GM18508 (cell line): ENCODE measurements at regions not wholly inside any gene's neighbourhood (a gene's known extent, or its start where the extent isn't known, plus 50 kb on each side); places are given as distances from the start of the nearest gene placed in this dataset.

Source experiments
- ATAC-seq: cut with Tn5 transposase; IDR thresholded peaks from one replicate; pipeline ENCODE4 v1.9.1; 2021; ENCODE audit warnings: moderate number of reproducible peaks; ENCODE audit not compliant: insufficient read depth, unreplicated experiment

DNA sequence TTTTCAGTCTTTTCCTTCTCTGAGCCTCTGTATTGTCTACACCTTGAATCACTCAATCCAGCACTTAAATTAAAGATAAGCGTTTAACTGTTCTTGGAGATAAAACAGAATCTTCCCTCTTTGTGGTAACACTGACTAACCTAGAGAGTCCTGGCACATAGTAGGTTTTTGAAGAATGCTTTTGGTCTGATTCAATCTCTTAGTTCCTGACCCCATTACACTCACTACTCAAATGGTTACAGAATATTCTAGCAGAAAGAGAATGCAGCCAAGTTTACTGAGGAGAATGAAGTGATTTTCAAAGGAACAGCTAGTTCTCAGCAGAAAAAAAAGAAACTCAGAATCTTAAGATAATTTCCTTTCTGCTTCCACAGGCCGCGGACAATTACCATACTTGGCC, 309.2 kb upstream of the PRMT6 start:
- no peak for ATAC-seq

DNA sequence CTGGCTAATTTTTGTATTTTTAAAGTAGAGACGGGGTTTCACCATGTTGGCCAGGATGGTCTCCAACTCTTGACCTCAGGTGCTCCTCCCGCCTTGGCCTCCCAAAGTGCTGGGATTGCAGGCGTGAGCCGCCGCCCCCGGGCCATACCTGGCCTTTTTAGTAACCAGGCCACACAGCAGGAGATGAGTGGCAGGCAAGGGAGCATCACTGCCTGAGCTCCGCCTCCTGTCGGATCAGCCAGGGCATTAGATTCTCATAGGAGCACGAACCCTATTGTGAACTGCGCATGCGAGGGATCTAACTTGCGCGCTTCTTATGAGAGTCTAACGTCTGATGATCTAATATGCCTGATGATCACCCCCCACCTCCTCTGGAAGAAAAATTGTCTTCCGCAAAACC, 308.7 kb upstream of the PRMT6 start:
- no peak for ATAC-seq

GRCh38 chr1:106748606-106749005, 307.9 kb upstream of the PRMT6 start:
- ATAC-seq = no peak

DNA sequence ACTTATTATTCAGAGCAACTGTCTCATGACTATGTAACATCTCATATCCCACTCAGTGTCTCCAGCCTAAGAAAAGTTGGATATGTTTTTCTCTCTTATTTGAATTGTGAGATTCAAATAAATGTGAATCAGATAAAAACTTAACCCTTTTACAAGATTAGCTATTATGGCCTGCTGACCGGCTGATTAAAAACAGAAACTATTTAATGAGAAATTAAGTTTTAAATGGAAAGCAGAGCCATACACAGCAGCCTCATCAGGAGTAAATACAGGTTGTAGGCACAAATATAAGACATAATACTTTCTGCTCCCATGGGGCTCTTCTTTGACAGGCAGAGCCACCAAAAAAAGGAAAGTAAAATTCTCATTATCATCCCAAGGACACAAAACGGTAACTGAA, 307.0 kb upstream of the PRMT6 start:
- no peak for ATAC-seq

DNA sequence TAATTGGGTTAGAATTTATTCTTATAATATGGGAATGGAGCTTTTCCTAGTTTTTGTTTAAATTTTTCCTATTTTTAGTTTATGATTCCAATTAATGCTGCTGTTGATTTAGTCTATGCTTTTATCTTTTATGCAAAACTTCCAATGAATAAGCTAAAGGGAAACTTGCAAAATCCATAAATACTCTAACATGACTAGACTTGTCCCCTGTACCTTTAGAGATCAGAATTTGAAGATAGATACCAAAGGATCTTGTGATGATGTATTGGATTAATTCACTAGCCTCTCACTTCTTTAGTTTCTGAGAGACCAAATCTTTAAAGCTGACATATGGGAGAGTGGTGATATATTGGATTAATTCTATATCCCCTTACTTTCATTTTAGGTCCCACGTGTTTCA, 306.6 kb upstream of the PRMT6 start:
- ATAC-seq = no peak

GRCh38 chr1:106751002-106751401, 305.5 kb upstream of the PRMT6 start:
- ATAC-seq = no peak

GRCh38 chr1:106753066-106753465, 303.4 kb upstream of the PRMT6 start:
- ATAC-seq = no peak

DNA sequence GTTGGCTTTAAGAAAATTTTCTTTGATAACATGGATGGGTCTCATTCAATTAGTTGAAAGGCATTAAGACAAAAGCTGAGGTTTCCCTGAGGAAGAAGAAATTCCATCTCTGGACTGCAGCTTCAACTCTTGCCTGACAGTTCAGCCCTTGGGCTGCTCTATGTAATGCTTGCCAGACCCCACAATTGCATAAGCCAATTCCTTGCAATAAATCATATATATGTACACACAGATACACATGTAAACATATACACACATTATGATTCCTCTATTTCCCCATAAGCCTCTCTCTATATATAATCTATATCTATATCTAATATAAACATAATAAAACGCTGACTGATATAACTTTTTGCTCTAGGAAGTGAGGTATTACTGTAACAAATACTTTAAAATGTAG, 301.5 kb upstream of the PRMT6 start:
- no peak for ATAC-seq

DNA sequence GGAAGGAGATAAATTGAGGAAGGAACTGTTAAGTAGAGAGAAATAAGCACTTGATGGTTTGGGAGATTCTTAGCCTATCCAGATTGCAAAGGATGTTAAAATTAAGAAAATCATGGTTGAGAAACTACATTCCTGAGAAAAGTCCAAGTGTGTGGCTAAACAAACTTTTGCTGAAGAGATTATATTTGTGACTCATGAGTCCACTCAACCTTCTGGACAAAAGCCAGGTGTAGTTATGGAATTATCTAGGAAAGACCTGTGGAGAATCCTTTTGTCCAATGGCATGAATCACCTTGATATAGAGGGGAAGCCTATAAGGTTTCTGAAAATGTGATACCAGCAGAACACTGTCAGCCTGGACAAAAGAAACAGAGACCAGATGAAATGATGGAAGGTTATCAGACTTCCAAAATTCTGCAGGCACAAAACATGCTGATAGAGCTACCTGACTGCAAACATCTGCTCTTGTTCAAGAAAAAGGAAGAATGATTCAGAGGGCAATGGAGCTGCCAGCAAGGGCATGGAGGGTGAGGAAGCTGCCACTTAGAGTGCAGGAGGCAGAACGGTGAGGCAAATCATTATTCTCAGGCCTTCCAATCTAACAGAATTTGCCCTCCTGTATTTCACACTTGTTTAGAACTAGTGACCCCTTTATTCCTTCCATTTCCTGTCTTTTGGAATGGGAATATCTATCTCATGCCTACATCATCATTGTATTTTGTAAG, 300.6 kb upstream of the PRMT6 start:
- ATAC-seq = no peak

- no peak for ATAC-seq
Measured at GRCh38 chr1:106756752-106757151, 299.7 kb upstream of the PRMT6 start.

GRCh38 chr1:106768077-106768476, 288.4 kb upstream of the PRMT6 start:
- no peak for ATAC-seq

DNA sequence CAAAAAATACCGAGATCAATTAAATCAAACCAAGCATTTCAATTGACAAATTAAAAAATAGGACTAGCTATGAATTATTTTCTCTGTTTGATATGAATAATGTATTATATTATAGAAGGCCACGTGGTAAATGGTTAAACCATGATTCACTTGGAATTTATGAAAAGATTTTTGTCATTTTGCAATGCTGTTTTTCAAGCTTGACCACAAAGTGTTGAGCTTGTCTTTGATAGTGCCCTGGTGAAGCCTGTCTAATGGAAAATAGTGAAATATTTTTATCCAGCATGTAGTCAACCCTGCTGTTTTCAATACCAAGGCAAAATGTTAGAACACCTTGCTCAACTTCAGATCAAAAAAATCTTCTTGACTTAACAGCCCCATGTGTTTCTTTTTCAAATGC, 288.0 kb upstream of the PRMT6 start:
- ATAC-seq = no peak

- no peak for ATAC-seq
Measured at GRCh38 chr1:106773206-106773605, 283.3 kb upstream of the PRMT6 start.

- ATAC-seq = no peak
Measured at GRCh38 chr1:106780066-106780465, 276.4 kb upstream of the PRMT6 start.

GRCh38 chr1:106780806-106781569, 275.5 kb upstream of the PRMT6 start:
- ATAC-seq = no peak

- no peak for ATAC-seq
Measured at GRCh38 chr1:106785176-106785575, 271.3 kb upstream of the PRMT6 start.

GRCh38 chr1:106787520-106787919, 269.0 kb upstream of the PRMT6 start:
- ATAC-seq = no peak

DNA sequence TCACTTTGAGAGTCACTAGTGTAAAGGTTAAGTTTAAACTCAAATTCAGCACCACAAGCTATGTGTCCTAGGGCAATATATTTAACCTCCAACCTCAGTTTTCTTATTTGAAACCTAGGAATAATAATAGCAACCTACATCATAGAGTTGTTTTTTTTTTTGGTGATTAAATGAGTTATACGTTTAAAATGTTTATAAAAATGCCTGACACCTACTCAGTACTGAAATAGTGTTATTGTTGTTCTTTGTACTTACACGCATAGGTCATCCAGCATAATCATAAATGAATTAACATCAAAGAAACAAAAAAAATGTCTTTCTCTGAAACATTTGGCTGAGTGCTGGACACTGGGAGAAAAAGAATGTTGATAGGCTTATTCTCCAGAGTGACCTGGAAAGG, 266.8 kb upstream of the PRMT6 start:
- no peak for ATAC-seq

DNA sequence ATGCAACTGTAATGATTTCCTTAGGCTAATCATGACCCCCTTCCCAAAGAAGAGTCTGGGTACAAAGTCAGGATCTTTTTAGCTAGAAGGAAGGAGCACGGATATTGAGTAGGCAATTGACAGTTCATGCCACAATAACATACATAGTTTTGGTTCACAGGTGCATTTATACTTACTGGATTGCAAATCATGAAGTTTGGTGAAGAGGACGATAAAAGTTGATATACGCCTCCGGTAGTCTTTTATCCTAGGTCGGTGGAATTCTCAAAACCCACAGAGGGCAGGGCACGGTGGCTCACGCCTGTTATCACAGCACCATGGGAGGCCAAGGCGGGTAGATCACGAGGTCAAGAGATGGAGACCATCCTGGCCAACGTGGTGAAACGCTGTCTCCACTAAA, 265.4 kb upstream of the PRMT6 start:
- ATAC-seq = no peak

- ATAC-seq = no peak
Measured at GRCh38 chr1:106793651-106794050, 262.8 kb upstream of the PRMT6 start.

DNA sequence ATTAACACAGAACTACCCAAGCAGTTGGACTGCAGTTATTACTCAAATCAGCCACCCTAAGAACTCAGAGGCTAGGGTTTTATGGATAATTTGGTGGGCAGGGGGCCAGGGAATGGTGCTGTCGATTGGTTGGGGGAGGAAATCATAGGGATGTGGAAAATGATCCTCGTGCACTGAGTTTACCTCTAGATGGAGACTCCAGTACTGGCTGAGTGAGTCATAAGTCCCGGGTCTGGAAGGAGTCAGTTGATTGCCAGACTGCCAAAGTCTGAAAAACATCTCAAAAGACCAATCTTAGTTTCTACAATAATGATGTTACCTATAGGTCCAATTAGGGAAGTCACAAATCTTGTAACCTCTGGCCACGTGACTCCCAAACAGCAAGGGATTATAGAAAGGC, 257.5 kb upstream of the PRMT6 start:
- ATAC-seq = no peak

DNA sequence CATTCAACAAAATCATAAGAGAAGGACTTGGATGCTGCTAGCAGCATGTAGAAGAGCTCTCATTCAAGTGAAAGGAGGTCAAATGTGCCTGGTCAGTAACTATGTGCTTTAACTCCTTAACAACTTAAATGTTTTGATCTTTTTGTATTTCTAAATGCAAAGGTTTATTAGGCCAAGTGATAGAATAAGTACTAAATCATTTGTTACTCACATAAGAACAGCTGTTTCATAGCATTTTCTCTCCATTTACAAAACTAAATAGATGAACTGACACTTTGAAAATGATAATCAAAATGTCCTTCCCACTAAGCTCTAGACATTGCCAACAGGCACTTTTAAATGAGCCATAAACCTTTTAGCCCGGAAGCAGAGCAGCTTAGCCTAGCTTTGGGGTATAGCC, 254.3 kb upstream of the PRMT6 start:
- ATAC-seq = no peak
